HEK293 (cell line): ENCODE measurements at regions not wholly inside any gene's neighbourhood (a gene's known extent, or its start where the extent isn't known, plus 50 kb on each side); places are given as distances from the start of the nearest gene placed in this dataset.

ENCODE experiments used
- CTCF ChIA-PET: fragments of 350-600 bp; formaldehyde crosslinking; extraction: SDS; loops from one replicate; lab custom pipeline; 2021; ENCODE audit warnings: antibody characterized with exemption; lab: Yijun Ruan, JAX
- POLR2A ChIA-PET: fragments of 300-600 bp; formaldehyde crosslinking; extraction: SDS; loops from one replicate; lab custom pipeline; 2020; ENCODE audit warnings: antibody characterized with exemption, inconsistent platforms; lab: Yijun Ruan, JAX
- H3K27ac ChIP-seq: fragments of 200-500 bp; sonication (Bioruptor generic); 2 replicates; pipeline ENCODE4 v1.5.1; 2014; ENCODE audit warnings: low read depth, low read length, control low read depth, inconsistent platforms; ENCODE audit errors: extremely low read depth
- H3K36me3 ChIP-seq, 2 experiments: fragments of 200-500 bp in 1 of 2; sonication (Bioruptor generic) in 1 of 2; 1 replicate in 1 of 2; 2 replicates in 1 of 2; pipeline ENCODE4 v1.5.1; 2014 to 2017; ENCODE audit warnings: inconsistent platforms in 2 of 2, low read length in 2 of 2; ENCODE audit not compliant: control insufficient read depth in 2 of 2, insufficient read depth in 1 of 2
- H3K4me1 ChIP-seq: fragments of 200-500 bp; sonication (Bioruptor generic); 2 replicates; pipeline ENCODE4 v1.5.1; 2014; ENCODE audit warnings: mild to moderate bottlenecking, low read length, inconsistent platforms; ENCODE audit not compliant: control insufficient read depth, insufficient read depth
- H3K4me3 ChIP-seq: 2 replicates; pipeline ENCODE4 v1.5.1; 2011; ENCODE audit warnings: low read depth, mild to moderate bottlenecking, control low read depth, low read length, moderate library complexity
- H3K9me3 ChIP-seq: fragments of 200-500 bp; sonication (Bioruptor generic); 2 replicates; pipeline ENCODE4 v1.5.1; 2014; ENCODE audit warnings: low read depth, low read length, inconsistent platforms; ENCODE audit not compliant: control insufficient read depth, insufficient read depth
- EGR2 ChIP-seq: fragments of 450-650 bp; formaldehyde crosslinking; IDR thresholded peaks from 2 replicates; pipeline ENCODE4 v1.5.1; 2016; ENCODE audit warnings: low read depth, missing biosample characterization, missing genetic modification characterization
- FEZF1 ChIP-seq: fragments of 450-650 bp; formaldehyde crosslinking; IDR thresholded peaks from 2 replicates; pipeline ENCODE4 v1.5.1; 2016; ENCODE audit warnings: missing biosample characterization, missing genetic modification characterization
- HIC1 ChIP-seq: fragments of 450-650 bp; formaldehyde crosslinking; IDR thresholded peaks from 2 replicates; pipeline ENCODE4 v1.5.1; 2016; ENCODE audit warnings: missing biosample characterization, missing genetic modification characterization
- INSM2 ChIP-seq: fragments of 450-650 bp; formaldehyde crosslinking; IDR thresholded peaks from 2 replicates; pipeline ENCODE4 v1.5.1; 2016; ENCODE audit warnings: missing biosample characterization, missing genetic modification characterization
- ZBTB44 ChIP-seq: fragments of 450-650 bp; IDR thresholded peaks from 2 replicates; pipeline ENCODE4 v1.5.1; 2018; ENCODE audit warnings: missing biosample characterization, mild to moderate bottlenecking, missing genetic modification characterization
- ZBTB48 ChIP-seq: fragments of 450-650 bp; formaldehyde crosslinking; IDR thresholded peaks from 2 replicates; pipeline ENCODE4 v1.5.1; 2016; ENCODE audit warnings: missing biosample characterization, missing genetic modification characterization
- ZNF18 ChIP-seq: fragments of 450-650 bp; formaldehyde crosslinking; IDR thresholded peaks from 2 replicates; pipeline ENCODE4 v1.5.1; 2016; ENCODE audit warnings: missing biosample characterization, missing genetic modification characterization
- ZNF2 ChIP-seq: fragments of 450-650 bp; formaldehyde crosslinking; IDR thresholded peaks from 2 replicates; pipeline ENCODE4 v1.5.1; 2016; ENCODE audit warnings: missing biosample characterization, missing genetic modification characterization
- ZNF274 ChIP-seq, 2 experiments: fragments of 200-500 bp in 1 of 2; fragments of 450-650 bp in 1 of 2; sonication (Bioruptor generic) in 1 of 2; formaldehyde crosslinking in 1 of 2; IDR thresholded peaks; 2 replicates each; pipeline versions ENCODE4 v1.5.1 to v1.6.1; 2014 to 2016; ENCODE audit warnings: borderline replicate concordance in 1 of 2, inconsistent platforms in 1 of 2, low read length in 1 of 2, missing biosample characterization in 1 of 2, missing genetic modification characterization in 1 of 2
- ZNF311 ChIP-seq: fragments of 450-650 bp; formaldehyde crosslinking; IDR thresholded peaks from 2 replicates; pipeline ENCODE4 v1.5.1; 2017; ENCODE audit warnings: missing biosample characterization, missing genetic modification characterization, borderline replicate concordance
- ZNF366 ChIP-seq: fragments of 450-650 bp; formaldehyde crosslinking; conservative IDR thresholded peaks from 2 replicates; pipeline ENCODE4 v1.5.1; 2016; ENCODE audit warnings: missing biosample characterization, missing genetic modification characterization
- ZNF398 ChIP-seq: fragments of 450-650 bp; formaldehyde crosslinking; IDR thresholded peaks from 2 replicates; pipeline ENCODE4 v1.5.1; 2017; ENCODE audit warnings: missing biosample characterization, missing genetic modification characterization
- ZNF433 ChIP-seq: fragments of 450-650 bp; formaldehyde crosslinking; IDR thresholded peaks from 2 replicates; pipeline ENCODE4 v1.5.1; 2016; ENCODE audit warnings: missing biosample characterization, missing genetic modification characterization, low read depth
- ZNF558 ChIP-seq: fragments of 450-650 bp; formaldehyde crosslinking; IDR thresholded peaks from 2 replicates; pipeline ENCODE4 v1.5.1; 2016; ENCODE audit warnings: missing biosample characterization, missing genetic modification characterization
- ZNF707 ChIP-seq: fragments of 450-650 bp; formaldehyde crosslinking; IDR thresholded peaks from 2 replicates; pipeline ENCODE4 v1.5.1; 2016; ENCODE audit warnings: missing biosample characterization, missing genetic modification characterization

- TF ChIP-seq ZBTB44 (no peak), ZNF558 (no peak), ZNF2 (tag by site-specific recombination) (no peak), ZNF274 (IDR thresholded peaks at IDR 0.05; ENCODE audit: low read length) (no peak), ZNF274 (tag by site-specific recombination; IDR thresholded peaks at IDR 0.05; ENCODE audit: borderline replicate concordance) (no peak), ZNF398 (no peak), ZNF18 (tag by site-specific recombination) (no peak)
Observed at GRCh38 chr10:9819756-9820494, 1197.7 kb upstream of the CELF2 start (continued).

- POLR2A ChIA-PET: no interaction called here
- Histone ChIP-seq H3K36me3 (no peaks in the 10 kb centered on the region), H3K4me3 (no peak overlapping the region), H3K4me1 (no peaks in the 10 kb centered on the region), H3K9me3 (no peaks in the 10 kb centered on the region), H3K27ac (no peak overlapping the region)
- TF ChIP-seq ZNF707 (tag by site-specific recombination) (no peak), FEZF1 (tag by site-specific recombination) (no peak), ZNF311 (no peak), ZNF558 (no peak), ZNF366 (no peak), HIC1 (tag by site-specific recombination) (no peak), ZNF433 (tag by site-specific recombination) (no peak), INSM2 (no peak), EGR2 (tag by site-specific recombination) (no peak), ZBTB48 (tag by site-specific recombination) (no peak), ZNF2 (tag by site-specific recombination) (no peak)
- CTCF ChIA-PET: interaction anchor here (0.6 kb wide), 1 partner anchor 188 kb away, joined by 3 read pairs; no protein-coding TSS in a partner anchor
Observed at GRCh38 chr10:9823268-9823930, 1194.3 kb upstream of the CELF2 start.
